ENCODE measurements at regions not wholly inside any gene's neighbourhood (a gene's known extent, or its start where the extent isn't known, plus 50 kb on each side); places are given as distances from the start of the nearest gene placed in this dataset.
A peak's percentile ranks its signal among the peaks of the same experiment; 100 is the strongest.

GRCh38 chr4:155570661-155571060, 96.0 kb upstream of the GUCY1A1 start:
- H3K4me3 ChIP-seq (replicated peaks in 1 of 2; ENCODE audit: low read depth in 2 of 2, low read length in 2 of 2), result no peak overlapping the region
- DNase-seq (ENCODE audit: low read depth in 2 of 2), result no peak
- TF ChIP-seq, protein P1, sequence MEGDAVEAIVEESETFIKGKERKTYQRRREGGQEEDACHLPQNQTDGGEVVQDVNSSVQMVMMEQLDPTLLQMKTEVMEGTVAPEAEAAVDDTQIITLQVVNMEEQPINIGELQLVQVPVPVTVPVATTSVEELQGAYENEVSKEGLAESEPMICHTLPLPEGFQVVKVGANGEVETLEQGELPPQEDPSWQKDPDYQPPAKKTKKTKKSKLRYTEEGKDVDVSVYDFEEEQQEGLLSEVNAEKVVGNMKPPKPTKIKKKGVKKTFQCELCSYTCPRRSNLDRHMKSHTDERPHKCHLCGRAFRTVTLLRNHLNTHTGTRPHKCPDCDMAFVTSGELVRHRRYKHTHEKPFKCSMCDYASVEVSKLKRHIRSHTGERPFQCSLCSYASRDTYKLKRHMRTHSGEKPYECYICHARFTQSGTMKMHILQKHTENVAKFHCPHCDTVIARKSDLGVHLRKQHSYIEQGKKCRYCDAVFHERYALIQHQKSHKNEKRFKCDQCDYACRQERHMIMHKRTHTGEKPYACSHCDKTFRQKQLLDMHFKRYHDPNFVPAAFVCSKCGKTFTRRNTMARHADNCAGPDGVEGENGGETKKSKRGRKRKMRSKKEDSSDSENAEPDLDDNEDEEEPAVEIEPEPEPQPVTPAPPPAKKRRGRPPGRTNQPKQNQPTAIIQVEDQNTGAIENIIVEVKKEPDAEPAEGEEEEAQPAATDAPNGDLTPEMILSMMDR (IDR thresholded peaks at IDR 0.05; ENCODE audit: low read depth, low read length), result no peak

DNA sequence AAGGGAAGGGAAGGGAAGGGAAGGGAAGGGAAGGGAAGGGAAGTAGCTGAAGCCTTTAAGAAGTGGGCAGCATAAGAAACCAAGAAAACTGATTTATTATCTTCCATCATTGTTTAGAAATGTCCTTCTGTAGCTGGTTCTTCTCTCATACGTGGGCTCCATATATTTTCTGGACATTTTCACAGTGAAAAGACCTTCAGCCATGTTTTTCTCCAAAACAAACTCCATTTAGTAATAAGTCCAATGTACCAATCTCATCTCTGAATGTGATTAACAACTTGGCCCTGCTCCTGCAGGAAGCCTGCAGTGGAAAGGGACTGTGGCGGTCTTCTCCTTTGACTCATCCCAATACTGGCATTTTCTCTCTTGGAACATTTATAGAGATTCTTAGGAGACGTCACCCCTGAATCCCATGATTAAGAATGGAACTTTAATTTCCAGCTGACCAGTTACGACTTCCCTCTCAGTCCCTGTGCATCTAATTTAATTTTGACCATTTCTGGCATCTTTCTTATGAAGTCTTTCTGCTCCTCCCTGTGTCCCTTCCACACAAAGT, 96.6 kb upstream of the GUCY1A1 start:
- no peak overlapping the region for H3K4me3 ChIP-seq (replicated peaks in 1 of 2; ENCODE audit: low read depth in 2 of 2, low read length in 2 of 2)
- peak; percentile 22 to 64 for DNase-seq (ENCODE audit: low read depth in 2 of 2)
- TF ChIP-seq, protein P1 (IDR thresholded peaks at IDR 0.05; ENCODE audit: low read depth, low read length), result no peak

- H3K4me3 ChIP-seq (replicated peaks in 1 of 2; ENCODE audit: low read depth in 2 of 2, low read length in 2 of 2), result no peak overlapping the region
- TF ChIP-seq, protein P1 (IDR thresholded peaks at IDR 0.05; ENCODE audit: low read depth, low read length), result no peak
- DNase-seq (ENCODE audit: low read depth in 2 of 2), result no peak
Observed at GRCh38 chr4:155569471-155569870, 97.2 kb upstream of the GUCY1A1 start.

DNA sequence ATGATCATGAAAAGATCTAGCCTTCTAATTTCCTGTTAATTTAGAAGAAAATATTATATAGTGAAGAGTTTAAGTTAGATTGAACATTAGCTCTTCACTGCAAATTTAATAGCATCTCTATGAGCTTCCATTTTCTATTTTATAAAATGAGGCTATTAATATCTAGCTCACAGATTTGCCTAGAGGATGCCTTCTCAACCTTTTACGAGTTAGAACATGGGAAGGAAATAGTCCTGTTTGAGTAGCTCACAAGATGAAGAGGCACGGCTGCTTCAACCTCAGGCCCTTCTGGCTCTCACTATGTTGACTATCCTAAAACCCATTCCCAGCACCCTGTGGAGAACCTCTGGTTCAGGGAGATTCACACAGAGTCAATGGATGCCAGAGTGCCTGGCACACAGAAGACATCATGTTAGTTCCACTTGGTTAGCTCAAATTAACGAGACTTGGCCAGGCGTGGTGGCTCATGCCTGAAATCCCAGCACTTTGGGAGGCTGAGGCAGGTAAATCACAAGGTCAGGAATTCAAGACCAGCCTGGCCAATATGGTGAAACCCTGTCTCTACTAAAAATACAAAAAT, 97.9 kb upstream of the GUCY1A1 start:
- TF ChIP-seq, protein P1 (IDR thresholded peaks at IDR 0.05; ENCODE audit: low read depth, low read length), result no peak

GRCh38 chr4:155566354-155566753, 100.3 kb upstream of the GUCY1A1 start:
- TF ChIP-seq, protein P1 (IDR thresholded peaks at IDR 0.05; ENCODE audit: low read depth, low read length), result no peak
- peak; percentile 14 to 27 for DNase-seq (ENCODE audit: low read depth in 2 of 2)
- no peak overlapping the region for H3K4me3 ChIP-seq (replicated peaks in 1 of 2; ENCODE audit: low read depth in 2 of 2, low read length in 2 of 2)

More for the DNA sequence above, 97.9 kb upstream of the GUCY1A1 start:
- no peak for DNase-seq (ENCODE audit: low read depth in 2 of 2)
- H3K4me3 ChIP-seq (replicated peaks in 1 of 2; ENCODE audit: low read depth in 2 of 2, low read length in 2 of 2), result no peak overlapping the region

DNA sequence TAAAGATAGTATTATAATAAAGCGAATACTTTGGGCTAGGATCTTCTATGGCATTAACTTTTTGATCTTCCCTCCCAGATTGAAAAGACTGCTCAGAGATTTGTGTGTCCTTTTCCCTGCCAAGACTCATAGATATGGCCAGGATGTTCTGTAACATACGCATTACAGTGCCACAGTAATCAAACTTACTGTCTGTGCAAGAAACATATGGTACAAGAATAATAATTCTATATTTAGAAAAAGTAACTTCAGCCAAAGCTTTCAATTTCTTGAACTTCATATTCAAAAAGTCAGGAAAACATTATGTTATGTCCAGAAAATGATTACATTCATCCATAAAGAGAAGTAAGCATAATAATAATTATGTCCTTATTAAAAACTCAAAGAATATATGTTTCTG, 100.9 kb upstream of the GUCY1A1 start:
- H3K4me3 ChIP-seq (replicated peaks in 1 of 2; ENCODE audit: low read depth in 2 of 2, low read length in 2 of 2), result no peak overlapping the region
- no peak for DNase-seq (ENCODE audit: low read depth in 2 of 2)

More for the DNA sequence above, 100.9 kb upstream of the GUCY1A1 start:
- TF ChIP-seq, protein P1 (IDR thresholded peaks at IDR 0.05; ENCODE audit: low read depth, low read length), result no peak
